Uterus (tissue), 3 donors: ENCODE measurements at regions not wholly inside any gene's neighbourhood (a gene's known extent, or its start where the extent isn't known, plus 50 kb on each side); places are given as distances from the start of the nearest gene placed in this dataset.

Experiments used
- DNase-seq, 2 donors: peaks; one replicate each; pipeline ENCODE4 v3.0.0-alpha.2; 2019 to 2020
- H3K27ac ChIP-seq, 2 donors: fragments of 200-600 bp; sonication (generic); 1 replicate in 1 of 2; 2 replicates in 1 of 2; pipeline ENCODE4 v1.5.1; 2016 to 2018
- H3K27me3 ChIP-seq, 2 donors: fragments of 200-600 bp; sonication (generic); one replicate each; pipeline ENCODE4 v1.5.1; 2018 to 2019; ENCODE audit warnings: control low read depth in 1 of 2
- H3K36me3 ChIP-seq, 2 donors: fragments of 200-600 bp; sonication (generic); one replicate each; pipeline ENCODE4 v1.5.1; 2019; ENCODE audit warnings: control low read depth in 1 of 2
- H3K4me1 ChIP-seq, 2 donors: fragments of 200-600 bp; sonication (generic); one replicate each; pipeline ENCODE4 v1.5.1; 2018 to 2019; ENCODE audit warnings: control low read depth in 1 of 2
- H3K4me3 ChIP-seq, 2 donors: fragments of 200-600 bp; sonication (generic); 1 replicate in 1 of 2; 2 replicates in 1 of 2; pipeline ENCODE4 v1.5.1; 2018 to 2019; ENCODE audit warnings: mild to moderate bottlenecking in 1 of 2
- H3K9me3 ChIP-seq, 2 donors: fragments of 200-600 bp; sonication (generic); one replicate each; pipeline ENCODE4 v1.5.1; 2019; ENCODE audit warnings: control low read depth in 1 of 2
- CTCF ChIP-seq, 4 experiments: fragments of 200-600 bp in 2 of 4; fragments of 450-650 bp in 2 of 4; sonication (generic) in 2 of 4; IDR thresholded peaks; one replicate each; pipeline ENCODE4 v1.5.1; 2016 to 2019; ENCODE audit warnings: antibody characterized with exemption in 4 of 4, mild to moderate bottlenecking in 2 of 4, moderate library complexity in 1 of 4
- POLR2A ChIP-seq, 2 donors: fragments of 450-650 bp; IDR thresholded peaks; one replicate each; pipeline ENCODE4 v1.6.1; 2016; ENCODE audit warnings: antibody characterized with exemption in 2 of 2, mild to moderate bottlenecking in 1 of 2, moderate library complexity in 1 of 2
- intact Hi-C: fragments of 100-400 bp; cut with DNase I; formaldehyde crosslinking; loops from one replicate; pipeline ENCODE4 v1.15.1; 2023; ENCODE audit warnings: low total_unique reads
- donor health status: DM: yes; HTN: yes; CAD: no.

- Histone ChIP-seq H3K9me3 (no peaks in the 10 kb centered on the region), H3K36me3 (no peaks in the 10 kb centered on the region), H3K27me3 (no peaks in the 10 kb centered on the region), H3K27ac (no peak overlapping the region), H3K4me3 (no peak overlapping the region), H3K4me1 (no peaks in the 10 kb centered on the region)
- TF ChIP-seq POLR2A (IDR thresholded peaks at IDR 0.05) (no peak), CTCF (IDR thresholded peaks at IDR 0.05) (no peak)
- intact Hi-C loops: no loop called here
- DNase-seq: no peak
Measured at GRCh38 chr3:63029326-63029725, 154.1 kb upstream of the CADPS start.

GRCh38 chr3:63029921-63030320, 154.7 kb upstream of the CADPS start:
- TF ChIP-seq POLR2A (IDR thresholded peaks at IDR 0.05) (no peak), CTCF (IDR thresholded peaks at IDR 0.05) (no peak)
- H3K27ac ChIP-seq: no peak overlapping the region
- no peaks in the 10 kb centered on the region for H3K27me3 ChIP-seq
- no peak overlapping the region for H3K4me3 ChIP-seq
- H3K9me3 ChIP-seq: no peaks in the 10 kb centered on the region
- intact Hi-C loops: no loop called here
- DNase-seq: no peak
- no peaks in the 10 kb centered on the region for H3K36me3 ChIP-seq
- H3K4me1 ChIP-seq: no peaks in the 10 kb centered on the region

GRCh38 chr3:63030666-63031065, 155.4 kb upstream of the CADPS start:
- no peak overlapping the region for H3K27ac ChIP-seq
- DNase-seq: no peak
- no peak overlapping the region for H3K4me3 ChIP-seq
- H3K36me3 ChIP-seq: no peaks in the 10 kb centered on the region
- no peak for TF ChIP-seq POLR2A (IDR thresholded peaks at IDR 0.05)
- no peak for TF ChIP-seq CTCF (IDR thresholded peaks at IDR 0.05)
- intact Hi-C loops: no loop called here
- no peaks in the 10 kb centered on the region for H3K27me3 ChIP-seq
- H3K4me1 ChIP-seq: no peaks in the 10 kb centered on the region
- no peaks in the 10 kb centered on the region for H3K9me3 ChIP-seq

- no peak overlapping the region for H3K4me3 ChIP-seq
- no peak for DNase-seq
- H3K27ac ChIP-seq: no peak overlapping the region
- H3K27me3 ChIP-seq: no peaks in the 10 kb centered on the region
- H3K36me3 ChIP-seq: no peaks in the 10 kb centered on the region
- H3K9me3 ChIP-seq: no peaks in the 10 kb centered on the region
- TF ChIP-seq CTCF (IDR thresholded peaks at IDR 0.05): no peak
- no peak for TF ChIP-seq POLR2A (IDR thresholded peaks at IDR 0.05)
- H3K4me1 ChIP-seq: no peaks in the 10 kb centered on the region
- intact Hi-C loops: no loop called here
Measured at GRCh38 chr3:63032881-63033280, 157.7 kb upstream of the CADPS start.

GRCh38 chr3:63034101-63034500, 158.9 kb upstream of the CADPS start:
- no peak for DNase-seq
- no peak for TF ChIP-seq CTCF (IDR thresholded peaks at IDR 0.05)
- intact Hi-C loops: no loop called here

More at GRCh38 chr3:63034101-63034500, 158.9 kb upstream of the CADPS start:
- H3K4me1 ChIP-seq: no peaks in the 10 kb centered on the region
- H3K36me3 ChIP-seq: no peaks in the 10 kb centered on the region
- H3K9me3 ChIP-seq: no peaks in the 10 kb centered on the region
- no peaks in the 10 kb centered on the region for H3K27me3 ChIP-seq
- no peak overlapping the region for H3K27ac ChIP-seq
- H3K4me3 ChIP-seq: no peak overlapping the region
